ENCODE measurements at regions not wholly inside any gene's neighbourhood (a gene's known extent, or its start where the extent isn't known, plus 50 kb on each side); places are given as distances from the start of the nearest gene placed in this dataset.

DNA sequence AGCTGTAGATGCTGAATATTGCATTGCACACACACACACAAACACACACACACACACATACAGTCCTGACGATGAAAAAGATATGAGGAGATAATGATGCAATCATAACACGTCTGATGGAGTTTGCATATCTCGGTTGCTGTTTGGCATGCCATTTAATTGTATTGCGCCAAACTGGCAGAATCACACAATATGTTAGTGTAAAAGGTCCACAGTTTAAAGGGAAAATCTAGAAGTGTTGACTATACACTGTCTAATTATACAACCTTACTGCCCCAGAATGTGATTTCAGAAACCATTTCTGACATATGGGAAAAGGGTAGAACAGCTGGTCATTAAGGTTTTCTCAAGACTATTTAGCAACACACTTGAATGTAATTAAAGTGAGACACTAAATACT lies 123.7 kb upstream of the PROX1 start:
- no peak for ATAC-seq
- Histone ChIP-seq H3K4me1 (no peaks in the 10 kb centered on the region), H3K36me3 (no peaks in the 10 kb centered on the region), H3K27ac (no peak overlapping the region), H3K27me3 (ENCODE audit: low read depth) (no peaks in the 10 kb centered on the region), H3K4me3 (no peak overlapping the region), H3K9me3 (no peaks in the 10 kb centered on the region)
- intact Hi-C loops (cut with DNase I) = no loop called here
- TF ChIP-seq, protein P1, sequence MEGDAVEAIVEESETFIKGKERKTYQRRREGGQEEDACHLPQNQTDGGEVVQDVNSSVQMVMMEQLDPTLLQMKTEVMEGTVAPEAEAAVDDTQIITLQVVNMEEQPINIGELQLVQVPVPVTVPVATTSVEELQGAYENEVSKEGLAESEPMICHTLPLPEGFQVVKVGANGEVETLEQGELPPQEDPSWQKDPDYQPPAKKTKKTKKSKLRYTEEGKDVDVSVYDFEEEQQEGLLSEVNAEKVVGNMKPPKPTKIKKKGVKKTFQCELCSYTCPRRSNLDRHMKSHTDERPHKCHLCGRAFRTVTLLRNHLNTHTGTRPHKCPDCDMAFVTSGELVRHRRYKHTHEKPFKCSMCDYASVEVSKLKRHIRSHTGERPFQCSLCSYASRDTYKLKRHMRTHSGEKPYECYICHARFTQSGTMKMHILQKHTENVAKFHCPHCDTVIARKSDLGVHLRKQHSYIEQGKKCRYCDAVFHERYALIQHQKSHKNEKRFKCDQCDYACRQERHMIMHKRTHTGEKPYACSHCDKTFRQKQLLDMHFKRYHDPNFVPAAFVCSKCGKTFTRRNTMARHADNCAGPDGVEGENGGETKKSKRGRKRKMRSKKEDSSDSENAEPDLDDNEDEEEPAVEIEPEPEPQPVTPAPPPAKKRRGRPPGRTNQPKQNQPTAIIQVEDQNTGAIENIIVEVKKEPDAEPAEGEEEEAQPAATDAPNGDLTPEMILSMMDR (IDR thresholded peaks at IDR 0.05) = no peak
- no peak for DNase-seq

DNA sequence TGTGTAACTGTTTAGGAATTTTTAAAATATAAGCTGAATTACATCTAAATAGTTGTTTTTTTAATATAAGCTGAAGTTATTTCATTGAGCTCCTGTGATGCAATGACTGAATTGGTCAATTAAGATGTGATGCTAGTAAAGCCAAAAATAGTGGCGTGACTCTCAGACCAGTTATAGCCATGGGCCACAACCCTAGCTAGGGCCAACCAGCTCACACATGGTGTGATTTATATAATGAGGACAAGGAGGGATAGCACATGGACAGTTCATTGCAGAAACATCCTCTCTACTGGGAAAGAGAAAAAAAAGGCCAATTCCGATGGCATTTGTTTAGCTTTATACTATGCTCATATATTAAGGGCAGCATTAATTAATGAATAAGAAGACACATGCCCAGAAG lies 119.3 kb upstream of the PROX1 start:
- no peak for DNase-seq
- TF ChIP-seq, protein P1 (IDR thresholded peaks at IDR 0.05) = no peak
- H3K4me3 ChIP-seq = no peak overlapping the region
- H3K27me3 ChIP-seq (ENCODE audit: low read depth) = no peaks in the 10 kb centered on the region
- no peaks in the 10 kb centered on the region for H3K36me3 ChIP-seq
- H3K4me1 ChIP-seq = no peaks in the 10 kb centered on the region
- ATAC-seq = no peak
- no peaks in the 10 kb centered on the region for H3K9me3 ChIP-seq
- intact Hi-C loops (cut with DNase I) = no loop called here
- H3K27ac ChIP-seq = no peak overlapping the region

DNA sequence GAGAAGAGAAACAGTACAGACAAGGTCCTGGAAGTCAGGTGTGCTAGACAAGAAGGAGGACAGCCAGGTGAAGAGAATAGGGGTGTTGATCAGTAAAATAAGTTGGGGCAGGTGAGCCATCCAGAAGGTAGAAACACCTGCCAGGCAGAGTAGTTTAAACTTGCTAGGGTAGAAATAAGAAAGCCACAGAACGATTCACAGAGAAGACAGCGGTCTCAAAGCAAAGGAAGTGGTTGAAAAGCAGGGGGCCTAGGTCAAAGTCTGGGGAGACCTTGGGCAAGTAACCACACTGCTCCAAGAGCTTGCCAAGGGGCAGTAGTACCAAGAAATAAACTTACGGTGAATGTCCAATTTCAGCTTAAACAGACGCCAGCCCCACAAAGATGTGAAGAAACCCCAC lies 116.6 kb upstream of the PROX1 start:
- no peaks in the 10 kb centered on the region for H3K27me3 ChIP-seq (ENCODE audit: low read depth)
- H3K4me1 ChIP-seq = no peaks in the 10 kb centered on the region
- intact Hi-C loops (cut with DNase I) = no loop called here
- no peak overlapping the region for H3K4me3 ChIP-seq
- no peak overlapping the region for H3K27ac ChIP-seq
- no peaks in the 10 kb centered on the region for H3K9me3 ChIP-seq
- ATAC-seq (no peak), DNase-seq (no peak)
- TF ChIP-seq, protein P1 (IDR thresholded peaks at IDR 0.05) = no peak
- no peaks in the 10 kb centered on the region for H3K36me3 ChIP-seq

DNA sequence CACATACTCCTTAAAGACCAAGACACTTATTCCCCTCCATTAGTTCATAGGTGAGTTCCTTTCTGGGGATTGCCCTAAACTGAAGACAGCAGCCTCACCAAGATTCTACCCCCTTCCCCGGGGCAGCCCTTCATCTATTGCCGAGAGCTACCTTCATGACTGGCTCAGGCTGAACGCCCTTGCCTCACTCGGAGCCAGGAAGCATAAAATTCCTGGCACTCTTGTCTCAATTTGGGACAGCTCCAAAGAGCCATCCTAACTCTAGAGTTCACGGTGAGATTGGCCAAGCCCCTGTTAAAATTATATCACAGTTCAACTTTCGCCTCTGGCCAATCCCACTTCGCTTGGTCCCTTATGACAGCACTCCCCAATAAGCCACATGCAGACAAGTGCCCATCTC lies 113.0 kb upstream of the PROX1 start:
- DNase-seq (no peak), ATAC-seq (no peak)
- H3K27me3 ChIP-seq (ENCODE audit: low read depth) = no peaks in the 10 kb centered on the region
- no peaks in the 10 kb centered on the region for H3K4me1 ChIP-seq
- H3K36me3 ChIP-seq = no peaks in the 10 kb centered on the region
- TF ChIP-seq, protein P1 (IDR thresholded peaks at IDR 0.05) = no peak
- no peaks in the 10 kb centered on the region for H3K9me3 ChIP-seq
- intact Hi-C loops (cut with DNase I) = no loop called here
- H3K4me3 ChIP-seq = no peak overlapping the region
- no peak overlapping the region for H3K27ac ChIP-seq

DNA sequence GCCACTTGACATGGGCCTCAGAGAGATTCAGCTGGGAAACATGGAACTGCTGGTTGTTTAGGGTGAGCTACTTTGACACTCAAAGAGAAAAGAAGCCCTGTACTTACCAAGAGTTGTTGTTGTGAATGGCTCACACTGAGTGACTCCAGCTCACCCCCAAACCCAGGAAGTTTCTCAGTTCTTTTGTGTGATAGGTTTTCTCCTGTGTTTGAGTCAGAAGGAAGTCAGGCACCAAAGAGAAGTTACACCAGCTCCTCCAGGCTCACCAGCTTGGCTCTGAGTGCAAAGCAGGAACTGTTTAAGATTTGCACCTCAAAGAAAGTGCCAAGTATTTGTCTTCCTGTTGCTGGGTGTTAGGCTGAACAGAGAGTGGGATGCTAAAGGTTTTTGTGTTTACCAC lies 111.2 kb upstream of the PROX1 start:
- intact Hi-C loops (cut with DNase I) = no loop called here
- no peak for ATAC-seq
- Histone ChIP-seq H3K9me3 (no peaks in the 10 kb centered on the region), H3K36me3 (no peaks in the 10 kb centered on the region), H3K4me3 (no peak overlapping the region), H3K27ac (no peak overlapping the region), H3K4me1 (no peaks in the 10 kb centered on the region), H3K27me3 (ENCODE audit: low read depth) (no peaks in the 10 kb centered on the region)
- TF ChIP-seq, protein P1 (IDR thresholded peaks at IDR 0.05) = no peak
- DNase-seq = no peak

DNA sequence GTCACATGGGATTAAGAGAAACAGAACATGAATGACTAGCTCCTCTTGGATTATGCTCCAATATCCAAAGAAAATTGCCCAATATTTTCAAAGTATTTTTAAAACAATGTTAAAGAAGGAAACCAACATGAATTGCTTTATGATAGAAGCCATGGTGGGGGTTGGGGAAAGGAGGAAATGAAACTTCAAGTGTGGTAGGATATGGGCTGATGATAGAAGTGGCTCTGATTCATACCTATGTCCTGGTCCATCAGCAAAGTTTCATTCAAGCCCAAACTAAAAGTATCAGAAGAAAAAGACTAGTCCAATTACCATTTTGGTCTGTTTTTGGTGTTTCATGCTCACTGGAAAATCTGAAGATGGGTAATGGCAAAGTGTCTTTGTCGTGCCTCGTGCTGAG lies 104.2 kb upstream of the PROX1 start:
- Histone ChIP-seq H3K4me3 (no peak overlapping the region), H3K9me3 (no peaks in the 10 kb centered on the region), H3K27ac (no peak overlapping the region), H3K27me3 (ENCODE audit: low read depth) (no peaks in the 10 kb centered on the region), H3K4me1 (no peaks in the 10 kb centered on the region), H3K36me3 (no peaks in the 10 kb centered on the region)
- ATAC-seq (no peak), DNase-seq (no peak)
- TF ChIP-seq, protein P1 (IDR thresholded peaks at IDR 0.05) = no peak
- intact Hi-C loops (cut with DNase I) = no loop called here

Measured in lower lobe of right lung (tissue), 2 donors.